ENCODE measurements at regions not wholly inside any gene's neighbourhood (a gene's known extent, or its start where the extent isn't known, plus 50 kb on each side); places are given as distances from the start of the nearest gene placed in this dataset.

- Histone ChIP-seq H3K27me3 (ENCODE audit: insufficient read depth, low read length) (no peaks in the 10 kb centered on the region; the same call in 1 of the 2 replicates), H3K36me3 (ENCODE audit: insufficient read depth, low read length) (no peaks in the 10 kb centered on the region), H3K4me2 (ENCODE audit: low read length) (no peak overlapping the region), H3K79me2 (ENCODE audit: insufficient read depth, low read length) (no peaks in the 10 kb centered on the region), H3K27ac (ENCODE audit: low read depth, low read length, poor library complexity, severe bottlenecking) (no peak overlapping the region), H2AFZ (ENCODE audit: low read length) (no peak overlapping the region), H3K4me1 (ENCODE audit: insufficient read depth, low read length, severe bottlenecking) (no peaks in the 10 kb centered on the region), H3K9ac (ENCODE audit: low read length) (no peak overlapping the region), H3F3A (ENCODE audit: insufficient read depth, low read length) (no peaks in the 10 kb centered on the region), H3K4me3 (ENCODE audit: low read depth, low read length, poor library complexity, severe bottlenecking) (no peak overlapping the region), H4K20me1 (ENCODE audit: insufficient read depth, low read length) (no peaks in the 10 kb centered on the region), H3K9me3 (ENCODE audit: low read length) (no peaks in the 10 kb centered on the region), H3K9me2 (ENCODE audit: low read depth, low read length) (no peaks in the 10 kb centered on the region)
- TF ChIP-seq, protein P1, sequence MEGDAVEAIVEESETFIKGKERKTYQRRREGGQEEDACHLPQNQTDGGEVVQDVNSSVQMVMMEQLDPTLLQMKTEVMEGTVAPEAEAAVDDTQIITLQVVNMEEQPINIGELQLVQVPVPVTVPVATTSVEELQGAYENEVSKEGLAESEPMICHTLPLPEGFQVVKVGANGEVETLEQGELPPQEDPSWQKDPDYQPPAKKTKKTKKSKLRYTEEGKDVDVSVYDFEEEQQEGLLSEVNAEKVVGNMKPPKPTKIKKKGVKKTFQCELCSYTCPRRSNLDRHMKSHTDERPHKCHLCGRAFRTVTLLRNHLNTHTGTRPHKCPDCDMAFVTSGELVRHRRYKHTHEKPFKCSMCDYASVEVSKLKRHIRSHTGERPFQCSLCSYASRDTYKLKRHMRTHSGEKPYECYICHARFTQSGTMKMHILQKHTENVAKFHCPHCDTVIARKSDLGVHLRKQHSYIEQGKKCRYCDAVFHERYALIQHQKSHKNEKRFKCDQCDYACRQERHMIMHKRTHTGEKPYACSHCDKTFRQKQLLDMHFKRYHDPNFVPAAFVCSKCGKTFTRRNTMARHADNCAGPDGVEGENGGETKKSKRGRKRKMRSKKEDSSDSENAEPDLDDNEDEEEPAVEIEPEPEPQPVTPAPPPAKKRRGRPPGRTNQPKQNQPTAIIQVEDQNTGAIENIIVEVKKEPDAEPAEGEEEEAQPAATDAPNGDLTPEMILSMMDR (IDR thresholded peaks at IDR 0.05; ENCODE audit: low read length) = peak; percentile 76
- no peak for TF ChIP-seq EZH2 (IDR thresholded peaks at IDR 0.05; ENCODE audit: borderline replicate concordance, low read length)
Measured at GRCh38 chr3:31448035-31448881, 84.5 kb upstream of the STT3B start.

DNA sequence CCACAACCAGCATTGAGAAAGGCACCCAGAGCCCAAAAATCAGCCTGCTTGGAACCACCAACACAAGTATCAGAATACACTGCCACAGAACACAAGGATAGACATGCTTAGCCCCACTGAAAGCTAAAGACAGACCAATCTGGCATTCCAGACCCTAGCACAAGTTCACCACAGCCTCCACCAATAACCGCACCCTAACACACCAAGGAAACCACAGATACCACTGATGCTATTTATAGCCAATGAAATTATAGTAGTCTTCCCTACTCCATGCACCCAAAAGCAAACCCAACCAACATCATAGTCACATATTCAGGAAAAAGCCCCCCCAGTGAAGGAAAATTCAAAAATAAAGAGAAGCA is 83.9 kb upstream of the STT3B start:
- TF ChIP-seq, protein P1 (IDR thresholded peaks at IDR 0.05; ENCODE audit: low read length) = no peak
- TF ChIP-seq EZH2 (IDR thresholded peaks at IDR 0.05; ENCODE audit: borderline replicate concordance, low read length) = no peak
- no peaks in the 10 kb centered on the region for H3K36me3 ChIP-seq (ENCODE audit: insufficient read depth, low read length)
- no peaks in the 10 kb centered on the region; the same call in 1 of the 2 replicates for H3K27me3 ChIP-seq (ENCODE audit: insufficient read depth, low read length)
- H3K4me1 ChIP-seq (ENCODE audit: insufficient read depth, low read length, severe bottlenecking) = no peaks in the 10 kb centered on the region
- no peaks in the 10 kb centered on the region for H3K9me2 ChIP-seq (ENCODE audit: low read depth, low read length)
- no peak overlapping the region for H3K9ac ChIP-seq (ENCODE audit: low read length)
- no peaks in the 10 kb centered on the region for H4K20me1 ChIP-seq (ENCODE audit: insufficient read depth, low read length)
- H3K27ac ChIP-seq (ENCODE audit: low read depth, low read length, poor library complexity, severe bottlenecking) = no peak overlapping the region
- no peak overlapping the region for H3K4me2 ChIP-seq (ENCODE audit: low read length)
- H3K4me3 ChIP-seq (ENCODE audit: low read depth, low read length, poor library complexity, severe bottlenecking) = no peak overlapping the region
- no peaks in the 10 kb centered on the region for H3K9me3 ChIP-seq (ENCODE audit: low read length)
- no peaks in the 10 kb centered on the region for H3K79me2 ChIP-seq (ENCODE audit: insufficient read depth, low read length)
- no peak overlapping the region for H2AFZ ChIP-seq (ENCODE audit: low read length)
- H3F3A ChIP-seq (ENCODE audit: insufficient read depth, low read length) = no peaks in the 10 kb centered on the region

- no peaks in the 10 kb centered on the region for H4K20me1 ChIP-seq (ENCODE audit: insufficient read depth, low read length)
- H3F3A ChIP-seq (ENCODE audit: insufficient read depth, low read length) = no peaks in the 10 kb centered on the region
- H3K27ac ChIP-seq (ENCODE audit: low read depth, low read length, poor library complexity, severe bottlenecking) = no peak overlapping the region
- TF ChIP-seq EZH2 (IDR thresholded peaks at IDR 0.05; ENCODE audit: borderline replicate concordance, low read length) = no peak
- TF ChIP-seq, protein P1 (IDR thresholded peaks at IDR 0.05; ENCODE audit: low read length) = no peak
- H3K27me3 ChIP-seq (ENCODE audit: insufficient read depth, low read length) = no peaks in the 10 kb centered on the region; the same call in 1 of the 2 replicates
- no peaks in the 10 kb centered on the region for H3K79me2 ChIP-seq (ENCODE audit: insufficient read depth, low read length)
- H2AFZ ChIP-seq (ENCODE audit: low read length) = no peak overlapping the region
- H3K4me3 ChIP-seq (ENCODE audit: low read depth, low read length, poor library complexity, severe bottlenecking) = no peak overlapping the region
- no peaks in the 10 kb centered on the region for H3K9me2 ChIP-seq (ENCODE audit: low read depth, low read length)
- no peaks in the 10 kb centered on the region for H3K36me3 ChIP-seq (ENCODE audit: insufficient read depth, low read length)
- H3K4me2 ChIP-seq (ENCODE audit: low read length) = no peak overlapping the region
- no peaks in the 10 kb centered on the region for H3K4me1 ChIP-seq (ENCODE audit: insufficient read depth, low read length, severe bottlenecking)
- no peaks in the 10 kb centered on the region for H3K9me3 ChIP-seq (ENCODE audit: low read length)
- no peak overlapping the region for H3K9ac ChIP-seq (ENCODE audit: low read length)
Measured at GRCh38 chr3:31449318-31449717, 83.4 kb upstream of the STT3B start.
